GM18499 (cell line): ENCODE measurements at regions not wholly inside any gene's neighbourhood (a gene's known extent, or its start where the extent isn't known, plus 50 kb on each side); places are given as distances from the start of the nearest gene placed in this dataset.

Experiments used
- ATAC-seq: cut with Tn5 transposase; IDR thresholded peaks from one replicate; pipeline ENCODE4 v1.9.1; 2021; ENCODE audit warnings: moderate number of reproducible peaks; ENCODE audit not compliant: insufficient read depth, unreplicated experiment

DNA sequence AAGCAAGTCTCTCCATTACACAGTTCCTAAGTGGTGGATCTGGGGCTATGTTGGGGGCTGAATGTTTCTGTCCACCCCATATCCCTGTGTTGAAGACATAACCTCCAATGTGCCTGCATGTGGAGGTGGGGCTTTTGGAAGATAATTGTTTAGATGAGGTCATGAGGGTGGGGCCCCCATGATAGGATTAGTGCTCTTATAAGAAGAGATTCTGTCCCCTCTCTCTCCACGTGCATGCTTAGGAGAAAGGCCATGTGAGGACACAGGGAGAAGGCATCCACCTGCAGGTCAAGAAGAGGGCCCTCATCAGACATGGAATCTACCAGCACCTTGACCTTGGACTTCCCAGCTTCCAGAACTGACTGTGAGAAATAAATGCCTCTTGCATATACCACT lies 231.0 kb upstream of the CHRNA7 start:
- no peak for ATAC-seq

DNA sequence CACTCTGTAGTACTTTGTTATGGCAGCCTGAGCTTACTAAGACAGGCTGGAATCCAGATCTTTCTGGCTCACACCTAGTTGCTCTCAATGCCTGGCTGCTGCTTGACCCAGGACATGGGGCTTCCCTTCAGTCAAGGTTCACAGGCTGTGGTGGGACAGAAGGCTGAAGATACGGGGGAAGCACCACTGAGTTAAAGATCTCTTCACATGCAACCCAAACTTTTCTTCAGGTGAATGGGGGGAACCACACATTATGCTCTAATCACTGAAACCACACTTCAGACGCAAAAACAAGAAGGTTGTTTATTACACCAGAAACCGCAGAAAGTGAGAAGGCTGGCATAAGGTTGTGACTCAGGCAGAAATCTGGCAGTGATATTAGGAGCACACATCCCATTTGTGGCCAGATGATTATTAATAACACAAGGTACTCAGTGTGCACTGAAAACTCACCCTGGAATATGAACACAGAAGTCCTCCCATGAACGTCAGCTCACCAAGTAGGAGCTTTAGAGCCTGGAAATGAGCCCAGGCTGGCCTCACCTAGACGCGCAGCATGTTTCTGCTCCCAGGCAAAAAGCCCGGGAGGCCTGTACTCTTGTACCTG lies 230.5 kb upstream of the CHRNA7 start:
- ATAC-seq, result peak; percentile 61

DNA sequence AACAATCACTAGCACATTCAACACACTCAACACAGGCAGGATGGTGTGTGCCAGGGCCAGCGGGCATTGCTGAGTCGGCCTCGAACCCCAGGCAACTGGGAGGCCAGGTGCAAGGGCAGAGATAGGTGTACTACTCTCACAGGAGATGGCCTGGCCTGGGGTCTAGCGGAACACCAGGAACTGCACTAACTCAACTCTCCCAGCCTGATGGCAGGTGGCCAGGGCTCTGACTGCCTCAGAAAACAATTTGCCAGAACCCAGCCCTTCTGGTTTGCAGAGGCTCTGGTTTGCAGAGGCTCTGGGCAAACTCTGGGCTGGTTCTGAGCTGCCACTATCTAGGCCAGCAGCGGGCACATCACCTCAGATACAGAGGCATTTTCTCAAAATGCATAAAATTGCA lies 229.2 kb upstream of the CHRNA7 start:
- no peak for ATAC-seq

DNA sequence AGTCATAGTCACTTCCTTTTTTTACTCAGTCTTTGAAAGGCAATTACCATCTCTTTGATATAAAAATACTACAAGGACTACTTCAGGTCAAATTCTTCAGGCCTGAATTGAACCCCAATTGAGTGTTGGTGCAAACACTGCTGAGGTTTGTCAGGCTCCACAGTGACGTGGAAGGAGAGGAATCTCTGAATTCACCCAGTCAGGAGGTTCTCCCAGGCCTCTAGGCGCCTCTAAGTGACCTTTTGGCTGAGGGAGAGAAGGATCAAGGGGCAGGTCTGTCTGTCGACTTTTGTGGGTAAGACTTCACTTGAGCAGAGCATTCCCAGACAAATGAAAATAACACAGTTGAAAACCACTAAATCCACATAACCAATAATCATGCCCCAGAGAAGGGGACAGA lies 227.6 kb upstream of the CHRNA7 start:
- ATAC-seq, result no peak

DNA sequence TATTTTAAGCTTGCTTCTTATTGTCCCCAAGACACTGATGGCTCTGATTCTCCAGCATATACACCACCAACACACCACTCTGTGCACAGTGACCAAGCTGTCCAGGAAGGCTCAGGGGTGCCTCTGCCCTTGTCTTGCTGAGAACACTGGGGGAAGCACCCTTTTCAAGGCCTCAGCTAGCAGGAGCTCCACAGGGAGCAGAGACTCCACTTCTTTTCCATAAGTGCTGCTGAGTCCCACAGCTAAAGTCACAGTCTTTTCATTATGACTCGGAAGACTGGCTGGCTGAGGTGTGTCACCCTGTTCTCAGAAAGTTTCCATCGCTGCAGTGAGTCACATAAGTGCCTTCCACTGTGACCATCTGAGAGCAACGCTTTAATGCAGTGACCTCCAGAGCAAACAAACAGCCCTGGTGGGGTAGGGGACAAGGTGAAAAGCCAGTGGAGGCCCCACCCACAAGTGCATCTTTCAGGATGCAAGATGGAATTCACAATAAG lies 226.9 kb upstream of the CHRNA7 start:
- ATAC-seq, result no peak

DNA sequence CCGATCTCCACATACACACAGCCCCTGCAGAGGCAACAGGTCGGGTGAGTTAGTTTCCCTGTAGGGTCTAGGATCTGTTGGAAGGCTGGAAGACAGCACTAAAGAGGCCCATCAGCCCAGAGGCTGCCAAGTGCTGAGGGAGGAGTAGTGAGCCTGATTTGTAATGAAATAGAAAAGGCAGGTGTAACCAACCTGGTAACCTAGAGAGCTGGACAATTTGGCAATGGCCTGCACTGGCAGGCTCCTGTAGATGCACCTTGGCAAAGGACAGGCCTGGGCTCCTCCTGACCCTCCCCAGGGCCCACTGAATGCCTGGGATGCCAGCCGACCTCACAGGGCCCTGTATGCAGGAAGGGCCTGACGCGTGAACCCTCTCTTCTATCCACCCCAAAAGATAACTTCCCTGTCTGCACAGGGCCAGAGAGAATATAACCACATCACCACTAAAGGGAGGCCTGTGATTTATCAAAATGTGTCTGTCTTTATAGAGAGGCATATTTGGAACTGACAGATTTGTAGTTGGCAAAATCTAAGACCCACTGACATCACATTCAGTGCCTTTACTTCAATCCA lies 225.1 kb upstream of the CHRNA7 start:
- ATAC-seq, result no peak

DNA sequence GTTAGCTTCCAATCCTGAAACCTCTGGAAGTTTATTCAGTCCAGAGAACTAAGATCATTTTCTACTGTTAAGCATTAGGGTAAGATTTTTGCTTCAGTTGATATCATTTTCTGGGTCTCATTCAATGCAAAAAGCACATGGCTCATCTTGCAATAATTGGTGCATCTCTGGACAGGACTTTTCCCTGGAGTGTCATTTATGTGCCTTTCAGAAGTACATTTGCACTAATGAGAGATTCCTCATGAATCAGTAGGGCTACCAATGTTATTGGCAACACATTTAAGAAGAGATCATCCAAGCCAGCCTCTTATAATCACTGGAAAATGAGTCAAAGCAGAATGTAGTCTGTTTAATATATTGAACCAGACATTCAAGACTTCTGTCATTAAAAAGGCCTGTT lies 224.2 kb upstream of the CHRNA7 start:
- ATAC-seq, result no peak

DNA sequence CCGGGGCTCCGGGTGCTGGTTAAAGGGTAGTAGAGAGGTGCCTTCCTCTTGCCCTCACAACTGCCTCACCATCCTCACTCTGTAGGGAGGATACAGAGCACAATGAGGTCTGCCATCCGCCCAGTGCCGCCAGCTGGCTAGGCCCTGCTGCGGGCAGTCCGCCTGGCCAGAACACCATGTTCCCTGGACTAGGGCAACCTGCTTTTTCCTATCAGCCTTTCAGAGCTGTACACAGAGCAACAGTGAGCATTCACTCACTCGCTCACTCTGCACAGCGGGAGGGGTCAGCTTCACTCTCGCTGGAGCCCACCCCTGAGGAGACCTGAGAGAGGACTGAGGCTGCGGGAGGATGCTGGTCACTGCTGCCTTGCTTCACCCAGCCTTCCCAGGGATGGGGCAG lies 218.7 kb upstream of the CHRNA7 start:
- no peak for ATAC-seq

DNA sequence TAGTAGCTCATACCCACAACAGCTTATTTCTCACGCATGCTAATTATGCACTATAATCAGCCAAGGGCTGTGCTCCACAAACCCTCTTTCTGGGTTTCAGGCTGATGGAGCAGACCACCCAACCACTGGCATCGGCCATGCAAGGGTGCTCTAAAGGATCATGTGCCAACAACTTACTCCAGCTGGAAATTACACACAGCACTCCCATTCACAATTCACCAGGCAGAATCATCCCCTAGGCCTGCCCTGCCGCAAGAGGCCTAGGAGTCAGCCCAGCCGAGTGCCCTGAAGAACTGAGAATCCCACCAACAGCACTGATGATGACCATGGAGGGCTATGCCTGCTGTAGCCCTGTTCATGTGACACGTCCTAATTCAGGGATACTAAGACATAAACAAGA lies 216.2 kb upstream of the CHRNA7 start:
- ATAC-seq, result no peak

DNA sequence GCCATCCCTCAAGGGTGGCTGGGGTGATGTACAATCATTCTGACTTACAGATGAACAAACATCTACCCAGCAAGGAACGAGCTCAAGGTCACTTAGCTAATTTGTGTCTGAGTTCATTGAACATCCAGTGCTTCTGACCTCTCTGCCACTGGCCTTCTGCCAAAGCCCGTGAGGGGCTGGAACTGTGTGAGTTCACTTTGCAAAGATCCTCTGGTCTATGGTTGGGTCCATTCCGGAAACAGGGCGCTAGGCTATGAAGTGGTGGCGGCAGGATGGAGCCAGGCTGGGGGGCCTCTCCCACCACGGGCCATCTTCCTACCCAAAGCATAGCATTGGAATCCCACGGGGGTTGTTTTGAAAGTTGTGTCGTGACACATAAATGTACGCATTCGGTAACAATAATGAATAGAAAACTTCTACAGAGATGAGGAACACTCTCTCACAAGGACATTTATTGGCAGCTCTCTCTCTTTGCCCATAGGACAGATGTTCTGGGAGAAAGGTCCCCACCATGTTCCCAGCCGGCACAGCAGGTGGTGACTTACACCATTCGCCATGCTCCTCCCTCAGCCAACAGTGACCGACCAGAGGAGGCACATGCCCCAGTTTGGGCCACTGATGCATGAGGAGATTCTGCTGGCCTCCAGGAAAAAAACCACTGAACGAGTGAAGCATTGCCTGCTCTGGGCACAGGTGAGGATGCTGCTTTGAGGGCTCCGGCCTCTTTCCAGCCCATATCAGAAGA lies 214.7 kb upstream of the CHRNA7 start:
- ATAC-seq, result no peak

DNA sequence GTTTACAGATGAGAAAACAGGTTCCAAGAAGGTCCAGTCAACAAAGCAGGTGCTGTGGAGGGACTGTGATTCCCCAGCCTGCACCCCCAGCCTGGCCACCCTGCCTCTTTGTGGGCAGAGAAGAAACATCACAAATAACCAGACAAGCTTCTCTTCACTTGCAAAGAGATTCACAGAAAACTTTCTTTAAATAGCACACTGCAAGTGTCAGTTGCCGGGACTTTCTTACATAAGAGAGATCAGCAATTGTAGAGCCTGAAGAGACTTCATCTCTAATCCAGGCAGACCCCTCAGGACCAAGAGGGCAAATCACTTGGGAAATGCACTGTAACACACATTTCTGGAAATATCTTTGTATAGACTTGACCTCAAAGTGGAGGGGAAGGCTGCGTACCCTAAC lies 207.9 kb upstream of the CHRNA7 start:
- no peak for ATAC-seq

DNA sequence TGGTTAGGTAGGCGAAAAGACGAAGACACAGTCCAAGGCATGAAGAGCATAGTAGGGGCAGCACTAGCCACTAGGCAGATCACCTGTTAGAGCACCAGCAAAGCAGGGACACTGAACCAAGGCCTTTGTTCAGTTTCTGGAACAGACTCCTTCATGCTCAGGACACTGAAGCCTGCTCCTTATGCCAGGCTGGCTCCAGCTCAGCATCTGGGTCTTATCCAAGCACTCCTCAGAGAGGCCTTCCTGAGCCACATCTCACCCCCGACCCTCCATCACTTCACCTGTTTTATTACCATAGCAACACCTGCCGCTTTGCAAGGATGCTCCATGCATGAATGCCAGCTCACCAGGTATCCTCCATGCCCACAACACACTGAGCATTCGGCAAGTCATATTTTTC lies 206.3 kb upstream of the CHRNA7 start:
- ATAC-seq, result no peak

DNA sequence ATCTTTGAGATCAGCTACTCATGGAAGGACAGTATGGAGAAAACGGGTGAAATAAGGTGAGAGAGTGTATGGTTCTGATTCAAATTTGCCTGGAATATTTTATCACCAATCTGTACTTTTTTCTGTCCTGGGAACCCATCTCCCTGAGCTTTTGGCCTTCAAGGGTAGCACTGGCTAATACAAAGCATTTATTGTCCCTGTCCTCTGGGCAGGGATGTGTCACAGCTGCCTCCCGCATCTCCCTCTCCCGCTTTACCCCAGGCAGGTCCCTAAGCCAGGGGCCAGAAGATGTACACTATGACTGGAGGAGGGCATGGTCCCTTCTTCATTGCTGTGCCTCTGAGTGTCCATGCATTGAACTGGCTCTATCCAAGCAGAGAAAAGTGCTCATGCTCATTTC lies 201.7 kb upstream of the CHRNA7 start:
- no peak for ATAC-seq

DNA sequence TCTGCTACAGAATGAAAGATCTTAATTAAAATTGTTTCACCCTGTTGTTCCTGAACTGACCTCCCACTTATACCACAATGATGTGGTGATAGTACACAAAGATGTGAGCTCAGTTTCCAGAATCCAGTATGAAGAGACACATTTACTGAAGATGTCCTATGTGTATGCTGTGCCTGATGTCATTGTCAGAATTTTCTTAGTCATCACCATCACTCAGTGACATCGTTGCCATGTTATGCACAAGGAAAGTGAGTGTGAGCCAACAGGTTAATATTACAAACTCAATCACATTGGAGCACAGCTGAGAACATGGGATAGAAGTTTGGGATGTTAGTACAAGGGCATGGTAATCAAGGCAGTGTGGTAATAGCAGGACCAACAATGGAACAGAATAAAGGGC lies 199.7 kb upstream of the CHRNA7 start:
- ATAC-seq, result no peak

DNA sequence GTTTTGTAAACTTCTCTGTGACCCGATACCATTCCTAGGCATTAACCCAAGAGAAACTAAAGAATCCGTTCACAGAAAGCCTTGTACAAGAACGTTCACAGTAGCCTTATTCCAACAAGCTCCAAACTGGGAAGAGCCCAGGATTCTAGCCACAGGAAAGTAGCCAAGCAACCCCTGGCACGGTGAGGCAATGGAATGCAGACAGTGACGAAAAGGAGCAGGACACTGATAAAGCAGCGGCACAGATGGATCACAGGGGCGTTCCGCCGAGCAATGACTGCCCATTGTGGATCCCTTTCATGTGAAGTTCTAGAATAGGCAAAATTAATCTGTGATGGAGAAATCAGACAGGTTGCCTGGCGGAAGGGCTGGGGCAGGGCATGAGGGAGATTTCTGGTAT lies 198.7 kb upstream of the CHRNA7 start:
- ATAC-seq, result no peak

DNA sequence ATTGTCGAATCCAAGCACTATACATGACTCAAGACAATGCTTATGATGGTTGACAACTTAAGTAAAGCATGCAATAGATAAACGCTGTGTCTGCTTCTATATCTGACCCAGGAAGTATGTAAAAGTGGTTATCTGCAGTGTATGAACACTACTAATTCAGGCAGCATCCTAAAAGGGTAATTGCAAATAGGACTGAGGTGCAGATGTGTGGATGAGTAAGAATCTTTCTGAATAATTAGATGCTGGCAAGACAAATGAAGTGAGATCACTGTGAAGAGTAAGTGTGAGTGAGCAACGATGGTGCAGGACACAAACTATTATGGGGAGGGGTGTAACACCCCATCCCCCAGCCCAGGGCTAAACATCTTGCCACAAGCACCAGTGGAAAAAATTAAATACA lies 195.7 kb upstream of the CHRNA7 start:
- ATAC-seq, result no peak

DNA sequence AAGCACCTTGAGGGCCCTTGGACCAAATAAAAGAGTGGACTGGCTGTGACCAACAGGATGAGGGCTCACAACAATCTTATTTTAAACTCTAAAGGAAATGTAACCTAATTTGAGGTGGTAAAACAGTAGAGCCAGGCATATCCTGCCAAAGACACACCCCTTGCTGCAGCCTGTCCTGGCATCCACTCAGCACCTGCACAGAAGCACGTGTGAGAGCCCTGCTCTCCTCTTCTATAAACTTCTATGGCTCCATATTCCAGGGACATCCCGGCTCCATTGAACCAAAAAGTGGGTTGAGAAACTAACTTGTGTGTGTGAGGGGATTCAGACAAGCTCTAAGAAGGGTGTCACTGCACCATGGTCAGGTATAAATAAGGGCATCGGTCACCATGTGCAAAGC lies 190.9 kb upstream of the CHRNA7 start:
- ATAC-seq, result no peak

DNA sequence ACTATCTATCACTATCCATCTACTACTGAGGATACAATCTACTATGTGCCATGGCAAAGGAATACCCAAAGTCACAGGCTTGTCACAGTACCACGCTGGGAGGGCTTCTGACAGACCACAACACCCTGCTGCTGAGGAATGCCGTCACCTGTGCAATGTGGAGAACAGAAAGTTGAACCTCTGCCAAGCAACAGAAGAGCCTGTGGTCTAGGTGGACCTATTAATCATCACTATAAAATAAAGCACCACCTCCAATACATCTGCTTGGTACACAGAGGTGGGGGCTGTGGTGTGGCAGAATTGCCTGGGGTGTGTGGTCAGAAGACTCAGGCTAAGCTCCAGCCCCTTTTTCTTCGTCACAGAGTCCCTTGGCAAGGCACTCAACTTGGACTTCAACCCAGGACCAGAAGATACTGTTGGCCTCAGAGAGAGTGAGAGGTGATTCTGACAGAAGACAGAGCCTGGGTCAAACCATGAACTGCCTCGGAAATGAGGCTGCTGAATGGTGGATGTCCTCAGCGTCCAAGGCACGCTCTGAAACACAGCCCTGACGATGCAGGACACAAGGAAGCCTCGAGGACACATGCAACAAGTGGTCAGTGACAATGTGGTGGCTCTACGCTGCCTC lies 189.4 kb upstream of the CHRNA7 start:
- no peak for ATAC-seq

DNA sequence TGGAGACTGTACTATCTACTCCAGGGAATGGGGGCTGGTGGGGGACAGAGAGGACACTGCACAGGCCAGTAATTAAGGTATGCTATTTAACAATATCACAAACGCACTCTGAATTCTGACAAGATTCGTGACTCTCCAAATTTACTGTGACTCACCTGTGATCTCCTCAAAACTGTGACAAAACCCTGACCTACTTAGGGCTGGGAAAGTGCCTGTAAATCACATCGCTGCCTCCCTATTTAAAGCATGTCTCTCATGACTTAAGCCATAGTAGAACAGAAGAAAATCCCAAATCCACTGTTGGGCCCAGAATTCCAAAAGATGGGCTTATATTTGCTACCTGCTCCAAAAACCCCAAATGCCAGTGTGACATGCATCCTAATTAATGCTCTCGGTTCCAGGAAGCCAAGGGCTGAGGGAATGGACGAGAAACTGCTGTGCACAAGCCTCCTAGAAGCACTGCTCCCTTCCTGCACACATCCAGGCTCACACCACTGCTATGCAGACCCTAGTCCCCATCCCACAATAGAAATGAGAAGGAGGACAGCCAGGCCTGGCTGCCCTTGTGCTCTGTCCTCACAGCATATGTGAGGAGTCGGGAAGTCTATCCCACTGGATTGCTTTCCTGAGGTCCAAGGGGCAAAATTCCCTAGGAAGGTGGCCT lies 187.7 kb upstream of the CHRNA7 start:
- no peak for ATAC-seq

DNA sequence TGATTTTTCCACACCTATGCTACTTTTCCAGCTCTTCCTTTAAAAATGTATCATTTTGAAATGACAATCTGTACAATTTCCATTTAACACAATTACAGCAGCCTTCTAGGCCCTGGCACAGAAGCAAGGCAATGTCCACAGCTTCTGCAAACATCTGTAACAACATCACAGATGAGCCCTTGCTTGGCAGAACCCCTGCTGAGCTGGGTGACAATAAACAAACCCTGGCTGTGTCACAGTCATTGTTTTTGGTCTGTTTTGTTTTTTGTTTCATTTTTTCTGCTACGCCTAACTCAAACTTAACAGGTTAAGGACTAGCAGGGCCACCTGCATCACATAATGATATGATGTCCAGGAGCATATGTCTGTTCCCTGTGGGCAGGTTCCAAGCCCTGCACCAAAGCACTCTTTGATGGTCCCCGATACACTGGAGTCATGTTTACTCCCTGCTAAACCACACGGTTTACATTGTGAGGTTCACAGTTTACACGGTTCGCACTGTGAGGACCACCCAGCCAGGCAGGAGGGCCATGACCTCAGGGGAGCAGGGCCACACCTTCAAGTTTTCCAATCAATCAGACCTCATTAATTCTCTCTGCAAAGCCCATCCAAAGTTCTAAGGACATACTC lies 186.8 kb upstream of the CHRNA7 start:
- no peak for ATAC-seq
